ENCODE measurements at regions not wholly inside any gene's neighbourhood (a gene's known extent, or its start where the extent isn't known, plus 50 kb on each side); places are given as distances from the start of the nearest gene placed in this dataset.

DNA sequence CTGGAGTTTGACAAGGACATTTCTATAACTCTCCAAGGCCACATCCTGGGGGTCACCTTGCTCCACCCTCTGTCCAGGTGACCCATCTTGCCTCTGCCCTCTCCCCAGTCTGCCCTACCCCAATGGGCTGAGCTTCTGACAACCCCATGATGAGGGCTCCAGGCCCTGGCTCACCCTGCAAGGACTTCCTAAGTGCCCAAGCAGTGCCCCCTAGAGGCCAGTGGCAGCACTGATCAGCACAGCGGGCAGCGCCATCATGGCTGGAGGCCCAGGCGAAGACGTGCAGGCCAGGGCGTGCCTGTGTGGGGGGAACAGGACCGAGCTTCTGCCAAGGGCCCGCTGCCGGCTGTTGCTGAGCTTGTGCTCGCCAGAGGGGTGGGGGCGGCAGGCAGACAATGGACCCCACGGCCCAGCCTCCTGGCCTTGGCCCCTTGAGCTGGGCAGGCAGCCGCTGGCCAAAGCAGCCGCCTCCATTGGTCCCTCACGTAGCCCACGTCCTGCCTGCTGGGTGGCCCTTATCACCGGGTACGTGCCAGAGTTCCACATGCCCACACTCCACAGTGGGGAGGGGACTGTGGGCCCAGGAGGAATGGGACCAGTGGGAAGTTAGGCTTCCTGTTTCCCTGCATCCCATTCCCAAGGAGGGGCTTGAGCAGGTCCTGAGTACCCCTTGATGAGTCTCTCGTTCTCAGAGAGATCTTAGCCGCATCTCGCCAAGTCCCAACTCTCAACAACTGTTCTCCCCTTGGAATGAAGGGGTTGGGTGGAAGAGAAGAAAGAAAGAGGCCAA is 64.3 kb downstream of the MRPL14 start (continued):
- TF ChIP-seq RBM34 (IDR thresholded peaks at IDR 0.05; ENCODE audit: borderline replicate concordance, insufficient read depth, low read length) (no peak), NFATC3 (IDR thresholded peaks at IDR 0.05) (no peak), ADNP (tag; IDR thresholded peaks at IDR 0.05) (no peak), CHCHD3 (CRISPR knock-in tag; IDR thresholded peaks at IDR 0.05) (no peak), BMI1 (IDR thresholded peaks at IDR 0.05; ENCODE audit: low read length) (no peak), ZSCAN32 (CRISPR knock-in tag; IDR thresholded peaks at IDR 0.05) (no peak), LEF1 (IDR thresholded peaks at IDR 0.05) (no peak), NFYB (IDR thresholded peaks at IDR 0.05; ENCODE audit: extremely low read depth, insufficient read length) (no peak), FOXA3 (CRISPR knock-in tag; conservative IDR thresholded peaks at IDR 0.05 in 1 of 2, IDR thresholded peaks at IDR 0.05 in 1 of 2) (no peak), PTBP1 (IDR thresholded peaks at IDR 0.05; ENCODE audit: low read depth, low read length) (no peak), TAF7 (tag; IDR thresholded peaks at IDR 0.05) (no peak), MTA1 (IDR thresholded peaks at IDR 0.05; ENCODE audit: borderline replicate concordance) (peak; percentile 64; the same call in 1 of the 2 replicates), C11orf30 (IDR thresholded peaks at IDR 0.05; ENCODE audit: low read depth) (no peak), SRSF9 (IDR thresholded peaks at IDR 0.05; ENCODE audit: borderline replicate concordance, low read depth, low read length) (no peak)
- TF ChIP-seq, protein P1, sequence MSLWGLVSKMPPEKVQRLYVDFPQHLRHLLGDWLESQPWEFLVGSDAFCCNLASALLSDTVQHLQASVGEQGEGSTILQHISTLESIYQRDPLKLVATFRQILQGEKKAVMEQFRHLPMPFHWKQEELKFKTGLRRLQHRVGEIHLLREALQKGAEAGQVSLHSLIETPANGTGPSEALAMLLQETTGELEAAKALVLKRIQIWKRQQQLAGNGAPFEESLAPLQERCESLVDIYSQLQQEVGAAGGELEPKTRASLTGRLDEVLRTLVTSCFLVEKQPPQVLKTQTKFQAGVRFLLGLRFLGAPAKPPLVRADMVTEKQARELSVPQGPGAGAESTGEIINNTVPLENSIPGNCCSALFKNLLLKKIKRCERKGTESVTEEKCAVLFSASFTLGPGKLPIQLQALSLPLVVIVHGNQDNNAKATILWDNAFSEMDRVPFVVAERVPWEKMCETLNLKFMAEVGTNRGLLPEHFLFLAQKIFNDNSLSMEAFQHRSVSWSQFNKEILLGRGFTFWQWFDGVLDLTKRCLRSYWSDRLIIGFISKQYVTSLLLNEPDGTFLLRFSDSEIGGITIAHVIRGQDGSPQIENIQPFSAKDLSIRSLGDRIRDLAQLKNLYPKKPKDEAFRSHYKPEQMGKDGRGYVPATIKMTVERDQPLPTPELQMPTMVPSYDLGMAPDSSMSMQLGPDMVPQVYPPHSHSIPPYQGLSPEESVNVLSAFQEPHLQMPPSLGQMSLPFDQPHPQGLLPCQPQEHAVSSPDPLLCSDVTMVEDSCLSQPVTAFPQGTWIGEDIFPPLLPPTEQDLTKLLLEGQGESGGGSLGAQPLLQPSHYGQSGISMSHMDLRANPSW (CRISPR knock-in tag; IDR thresholded peaks at IDR 0.05) = no peak
- TF ChIP-seq, protein P2, sequence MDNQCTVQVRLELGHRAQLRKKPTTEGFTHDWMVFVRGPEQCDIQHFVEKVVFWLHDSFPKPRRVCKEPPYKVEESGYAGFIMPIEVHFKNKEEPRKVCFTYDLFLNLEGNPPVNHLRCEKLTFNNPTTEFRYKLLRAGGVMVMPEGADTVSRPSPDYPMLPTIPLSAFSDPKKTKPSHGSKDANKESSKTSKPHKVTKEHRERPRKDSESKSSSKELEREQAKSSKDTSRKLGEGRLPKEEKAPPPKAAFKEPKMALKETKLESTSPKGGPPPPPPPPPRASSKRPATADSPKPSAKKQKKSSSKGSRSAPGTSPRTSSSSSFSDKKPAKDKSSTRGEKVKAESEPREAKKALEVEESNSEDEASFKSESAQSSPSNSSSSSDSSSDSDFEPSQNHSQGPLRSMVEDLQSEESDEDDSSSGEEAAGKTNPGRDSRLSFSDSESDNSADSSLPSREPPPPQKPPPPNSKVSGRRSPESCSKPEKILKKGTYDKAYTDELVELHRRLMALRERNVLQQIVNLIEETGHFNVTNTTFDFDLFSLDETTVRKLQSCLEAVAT (IDR thresholded peaks at IDR 0.05) = no peak
- TF ChIP-seq, protein P3, sequence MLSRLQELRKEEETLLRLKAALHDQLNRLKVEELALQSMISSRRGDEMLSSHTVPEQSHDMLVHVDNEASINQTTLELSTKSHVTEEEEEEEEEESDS (CRISPR knock-in tag; IDR thresholded peaks at IDR 0.05) = no peak
- TF ChIP-seq, protein P4, sequence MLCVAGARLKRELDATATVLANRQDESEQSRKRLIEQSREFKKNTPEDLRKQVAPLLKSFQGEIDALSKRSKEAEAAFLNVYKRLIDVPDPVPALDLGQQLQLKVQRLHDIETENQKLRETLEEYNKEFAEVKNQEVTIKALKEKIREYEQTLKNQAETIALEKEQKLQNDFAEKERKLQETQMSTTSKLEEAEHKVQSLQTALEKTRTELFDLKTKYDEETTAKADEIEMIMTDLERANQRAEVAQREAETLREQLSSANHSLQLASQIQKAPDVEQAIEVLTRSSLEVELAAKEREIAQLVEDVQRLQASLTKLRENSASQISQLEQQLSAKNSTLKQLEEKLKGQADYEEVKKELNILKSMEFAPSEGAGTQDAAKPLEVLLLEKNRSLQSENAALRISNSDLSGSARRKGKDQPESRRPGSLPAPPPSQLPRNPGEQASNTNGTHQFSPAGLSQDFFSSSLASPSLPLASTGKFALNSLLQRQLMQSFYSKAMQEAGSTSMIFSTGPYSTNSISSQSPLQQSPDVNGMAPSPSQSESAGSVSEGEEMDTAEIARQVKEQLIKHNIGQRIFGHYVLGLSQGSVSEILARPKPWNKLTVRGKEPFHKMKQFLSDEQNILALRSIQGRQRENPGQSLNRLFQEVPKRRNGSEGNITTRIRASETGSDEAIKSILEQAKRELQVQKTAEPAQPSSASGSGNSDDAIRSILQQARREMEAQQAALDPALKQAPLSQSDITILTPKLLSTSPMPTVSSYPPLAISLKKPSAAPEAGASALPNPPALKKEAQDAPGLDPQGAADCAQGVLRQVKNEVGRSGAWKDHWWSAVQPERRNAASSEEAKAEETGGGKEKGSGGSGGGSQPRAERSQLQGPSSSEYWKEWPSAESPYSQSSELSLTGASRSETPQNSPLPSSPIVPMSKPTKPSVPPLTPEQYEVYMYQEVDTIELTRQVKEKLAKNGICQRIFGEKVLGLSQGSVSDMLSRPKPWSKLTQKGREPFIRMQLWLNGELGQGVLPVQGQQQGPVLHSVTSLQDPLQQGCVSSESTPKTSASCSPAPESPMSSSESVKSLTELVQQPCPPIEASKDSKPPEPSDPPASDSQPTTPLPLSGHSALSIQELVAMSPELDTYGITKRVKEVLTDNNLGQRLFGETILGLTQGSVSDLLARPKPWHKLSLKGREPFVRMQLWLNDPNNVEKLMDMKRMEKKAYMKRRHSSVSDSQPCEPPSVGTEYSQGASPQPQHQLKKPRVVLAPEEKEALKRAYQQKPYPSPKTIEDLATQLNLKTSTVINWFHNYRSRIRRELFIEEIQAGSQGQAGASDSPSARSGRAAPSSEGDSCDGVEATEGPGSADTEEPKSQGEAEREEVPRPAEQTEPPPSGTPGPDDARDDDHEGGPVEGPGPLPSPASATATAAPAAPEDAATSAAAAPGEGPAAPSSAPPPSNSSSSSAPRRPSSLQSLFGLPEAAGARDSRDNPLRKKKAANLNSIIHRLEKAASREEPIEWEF (CRISPR knock-in tag; IDR thresholded peaks at IDR 0.05) = no peak; the same call in 1 of the 2 replicates

All from K562 (cell line).